ENCODE measurements at regions not wholly inside any gene's neighbourhood (a gene's known extent, or its start where the extent isn't known, plus 50 kb on each side); places are given as distances from the start of the nearest gene placed in this dataset.

GRCh38 chr4:59374416-59374815 lies 1825.7 kb upstream of the ADGRL3 start:
- no peak for TF ChIP-seq FOS (IDR thresholded peaks at IDR 0.05; ENCODE audit: borderline replicate concordance, insufficient read depth, low read length)
- no peak for TF ChIP-seq GATA2 (IDR thresholded peaks at IDR 0.05; ENCODE audit: insufficient read depth, insufficient read length, low read depth, low read length)
- TF ChIP-seq, protein P1, sequence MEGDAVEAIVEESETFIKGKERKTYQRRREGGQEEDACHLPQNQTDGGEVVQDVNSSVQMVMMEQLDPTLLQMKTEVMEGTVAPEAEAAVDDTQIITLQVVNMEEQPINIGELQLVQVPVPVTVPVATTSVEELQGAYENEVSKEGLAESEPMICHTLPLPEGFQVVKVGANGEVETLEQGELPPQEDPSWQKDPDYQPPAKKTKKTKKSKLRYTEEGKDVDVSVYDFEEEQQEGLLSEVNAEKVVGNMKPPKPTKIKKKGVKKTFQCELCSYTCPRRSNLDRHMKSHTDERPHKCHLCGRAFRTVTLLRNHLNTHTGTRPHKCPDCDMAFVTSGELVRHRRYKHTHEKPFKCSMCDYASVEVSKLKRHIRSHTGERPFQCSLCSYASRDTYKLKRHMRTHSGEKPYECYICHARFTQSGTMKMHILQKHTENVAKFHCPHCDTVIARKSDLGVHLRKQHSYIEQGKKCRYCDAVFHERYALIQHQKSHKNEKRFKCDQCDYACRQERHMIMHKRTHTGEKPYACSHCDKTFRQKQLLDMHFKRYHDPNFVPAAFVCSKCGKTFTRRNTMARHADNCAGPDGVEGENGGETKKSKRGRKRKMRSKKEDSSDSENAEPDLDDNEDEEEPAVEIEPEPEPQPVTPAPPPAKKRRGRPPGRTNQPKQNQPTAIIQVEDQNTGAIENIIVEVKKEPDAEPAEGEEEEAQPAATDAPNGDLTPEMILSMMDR (IDR thresholded peaks at IDR 0.05; ENCODE audit: extremely low read depth in 1 of 2, insufficient read depth in 1 of 2, low read depth in 1 of 2, low read length in 2 of 2) = no peak
- TF ChIP-seq JUN (IDR thresholded peaks at IDR 0.05; ENCODE audit: borderline replicate concordance, insufficient read depth, insufficient read length, low read depth) = no peak
- no peak for TF ChIP-seq POLR2AphosphoS5 (IDR thresholded peaks at IDR 0.05; ENCODE audit: insufficient read depth, low read depth, low read length)
- TF ChIP-seq POLR2A (IDR thresholded peaks at IDR 0.05; ENCODE audit: low read depth, low read length) = no peak
- no peak for TF ChIP-seq MAX (IDR thresholded peaks at IDR 0.05; ENCODE audit: insufficient read depth, insufficient read length)
